Panc1 (cell line): ENCODE measurements at regions not wholly inside any gene's neighbourhood (a gene's known extent, or its start where the extent isn't known, plus 50 kb on each side); places are given as distances from the start of the nearest gene placed in this dataset.

Source experiments
- ATAC-seq: fragments of 200-7000 bp; cut with Tn5 transposase; 2 replicates; pipeline ENCODE4 v1.9.1; 2020; ENCODE audit warnings: mild to moderate bottlenecking, moderate library complexity
- BruUV-seq: library from RNA; stranded (reverse); fragments of 400-500 nt; replicated peaks from 2 replicates; lab custom pipeline; 2021; lab: Mats Ljungman, UMichigan
- CTCF ChIA-PET: fragments of 300-600 bp; sonication (Branson Sonifier 250); formaldehyde crosslinking; loops from one replicate; lab custom pipeline; 2022; ENCODE audit warnings: antibody characterized with exemption; lab: Charles Lee
- POLR2A ChIA-PET: fragments of 300-600 bp; sonication (Branson Sonifier 250); formaldehyde crosslinking; loops from one replicate; lab custom pipeline; 2022; ENCODE audit warnings: antibody characterized with exemption; lab: Charles Lee
- DNase-seq: peaks from one replicate; pipeline ENCODE4 v3.0.0-alpha.2; 2010; ENCODE audit warnings: low read depth, low spot score
- H3K27ac ChIP-seq: 2 replicates; pipeline ENCODE4 v1.5.1; 2011; ENCODE audit warnings: mild to moderate bottlenecking, low read length, inconsistent platforms
- H3K27me3 ChIP-seq: fragments of 200-500 bp; sonication (Bioruptor generic); 2 replicates; pipeline ENCODE4 v1.6.0; 2014; ENCODE audit warnings: low read length, inconsistent platforms; ENCODE audit not compliant: control insufficient read depth, insufficient read depth
- H3K36me3 ChIP-seq: fragments of 200-500 bp; sonication (Bioruptor generic); 2 replicates; pipeline ENCODE4 v1.5.1; 2014; ENCODE audit warnings: inconsistent platforms, mild to moderate bottlenecking, low read length, moderate library complexity; ENCODE audit not compliant: control insufficient read depth, insufficient read depth
- H3K4me1 ChIP-seq: 2 replicates; pipeline ENCODE4 v1.5.1; 2011; ENCODE audit warnings: inconsistent platforms, mild to moderate bottlenecking, low read length, moderate library complexity; ENCODE audit not compliant: control insufficient read depth, insufficient read depth
- H3K4me3 ChIP-seq, 2 experiments: 2 replicates each; pipeline ENCODE4 v1.5.1; 2011 to 2012; ENCODE audit warnings: low read depth in 2 of 2, low read length in 2 of 2, mild to moderate bottlenecking in 2 of 2, inconsistent platforms in 1 of 2, moderate library complexity in 1 of 2
- H3K9me3 ChIP-seq: fragments of 200-500 bp; sonication (Bioruptor generic); 2 replicates; pipeline ENCODE4 v1.5.1; 2014; ENCODE audit warnings: low read depth, mild to moderate bottlenecking, inconsistent platforms, low read length, moderate library complexity; ENCODE audit not compliant: control insufficient read depth, insufficient read depth
- CTCF ChIP-seq: fragments of 450-650 bp; IDR thresholded peaks from 2 replicates; pipeline ENCODE4 v1.5.1; 2017; ENCODE audit warnings: mild to moderate bottlenecking
- POLR2AphosphoS5 ChIP-seq: IDR thresholded peaks from 2 replicates; pipeline ENCODE4 v1.6.1; 2012; ENCODE audit warnings: mild to moderate bottlenecking, low read depth, low read length, moderate library complexity
- SIN3A ChIP-seq: IDR thresholded peaks from 2 replicates; pipeline ENCODE4 v1.6.1; 2012; ENCODE audit warnings: low read depth, mild to moderate bottlenecking, low read length, moderate library complexity, borderline replicate concordance; ENCODE audit not compliant: insufficient read depth
- TCF7L2 ChIP-seq: IDR thresholded peaks from 2 replicates; pipeline ENCODE4 v1.6.1; 2011; ENCODE audit warnings: mild to moderate bottlenecking, low read depth, low read length, inconsistent platforms
- in situ Hi-C: cut with HindIII; loops from 2 replicates; pipeline ENCODE4 v1.10.0; 2016; ENCODE audit warnings: low sequenced_read_pairs, low pct_unique_long_range_greater_than_20kb
- intact Hi-C: fragments of 100-400 bp; cut with micrococcal nuclease; formaldehyde crosslinking; loops from one replicate; pipeline ENCODE4 v1.10.0; 2022; ENCODE audit not compliant: unreplicated experiment
- TF ChIP-seq, protein P1 (sequence below), 2 experiments: IDR thresholded peaks; 2 replicates each; pipeline ENCODE4 v1.6.1; 2011 to 2012; ENCODE audit warnings: low read depth in 2 of 2, control low read depth in 1 of 2, low read length in 1 of 2, mild to moderate bottlenecking in 1 of 2, moderate library complexity in 1 of 2; ENCODE audit not compliant: insufficient read depth in 1 of 2

DNA sequence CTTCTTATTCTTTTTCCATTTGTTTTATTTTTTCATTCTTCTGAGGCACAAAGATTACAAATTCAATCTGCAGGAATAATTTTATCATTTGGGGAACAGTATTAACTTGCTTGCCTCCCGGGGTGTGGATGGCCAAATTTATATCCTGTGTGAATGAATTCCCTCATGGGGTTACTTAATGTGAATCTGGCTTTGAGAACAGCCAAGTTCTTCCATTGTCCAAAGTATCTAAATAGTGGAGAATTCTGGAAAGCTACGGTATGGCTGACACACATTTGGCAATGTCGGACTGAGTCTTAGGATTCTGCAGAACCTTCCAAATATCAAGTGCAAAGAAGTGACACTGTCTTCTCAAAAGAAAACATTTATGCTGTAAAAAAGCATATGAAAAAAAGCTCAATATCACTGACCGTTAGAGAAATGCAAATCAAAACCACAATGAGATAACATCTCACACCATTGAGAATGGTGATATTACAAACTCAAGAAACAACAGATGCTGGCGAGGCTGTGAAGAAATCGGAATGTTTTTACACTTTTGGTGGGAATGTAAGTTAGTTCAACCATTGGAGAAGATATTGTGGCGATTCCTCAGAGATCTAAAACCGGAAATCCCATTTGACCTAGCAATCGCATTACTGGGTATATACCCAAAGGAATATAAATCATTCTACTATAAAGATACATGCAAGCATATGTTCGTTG lies 620.2 kb downstream of the EFNB2 start:
- no peaks in the 10 kb centered on the region for H3K4me1 ChIP-seq
- no peak overlapping the region for H3K4me3 ChIP-seq
- ChIA-PET POLR2A (no interaction called here), CTCF (no interaction called here)
- no peak overlapping the region for H3K27ac ChIP-seq
- TF ChIP-seq TCF7L2 (no peak), POLR2AphosphoS5 (no peak), CTCF (no peak), SIN3A (no peak)
- TF ChIP-seq, protein P1, sequence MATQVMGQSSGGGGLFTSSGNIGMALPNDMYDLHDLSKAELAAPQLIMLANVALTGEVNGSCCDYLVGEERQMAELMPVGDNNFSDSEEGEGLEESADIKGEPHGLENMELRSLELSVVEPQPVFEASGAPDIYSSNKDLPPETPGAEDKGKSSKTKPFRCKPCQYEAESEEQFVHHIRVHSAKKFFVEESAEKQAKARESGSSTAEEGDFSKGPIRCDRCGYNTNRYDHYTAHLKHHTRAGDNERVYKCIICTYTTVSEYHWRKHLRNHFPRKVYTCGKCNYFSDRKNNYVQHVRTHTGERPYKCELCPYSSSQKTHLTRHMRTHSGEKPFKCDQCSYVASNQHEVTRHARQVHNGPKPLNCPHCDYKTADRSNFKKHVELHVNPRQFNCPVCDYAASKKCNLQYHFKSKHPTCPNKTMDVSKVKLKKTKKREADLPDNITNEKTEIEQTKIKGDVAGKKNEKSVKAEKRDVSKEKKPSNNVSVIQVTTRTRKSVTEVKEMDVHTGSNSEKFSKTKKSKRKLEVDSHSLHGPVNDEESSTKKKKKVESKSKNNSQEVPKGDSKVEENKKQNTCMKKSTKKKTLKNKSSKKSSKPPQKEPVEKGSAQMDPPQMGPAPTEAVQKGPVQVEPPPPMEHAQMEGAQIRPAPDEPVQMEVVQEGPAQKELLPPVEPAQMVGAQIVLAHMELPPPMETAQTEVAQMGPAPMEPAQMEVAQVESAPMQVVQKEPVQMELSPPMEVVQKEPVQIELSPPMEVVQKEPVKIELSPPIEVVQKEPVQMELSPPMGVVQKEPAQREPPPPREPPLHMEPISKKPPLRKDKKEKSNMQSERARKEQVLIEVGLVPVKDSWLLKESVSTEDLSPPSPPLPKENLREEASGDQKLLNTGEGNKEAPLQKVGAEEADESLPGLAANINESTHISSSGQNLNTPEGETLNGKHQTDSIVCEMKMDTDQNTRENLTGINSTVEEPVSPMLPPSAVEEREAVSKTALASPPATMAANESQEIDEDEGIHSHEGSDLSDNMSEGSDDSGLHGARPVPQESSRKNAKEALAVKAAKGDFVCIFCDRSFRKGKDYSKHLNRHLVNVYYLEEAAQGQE (IDR thresholded peaks at IDR 0.05; ENCODE audit: insufficient read depth in 1 of 2, low read depth in 2 of 2, low read length in 1 of 2), result no peak
- no peaks in the 10 kb centered on the region for H3K27me3 ChIP-seq
- no TSS peak for BruUV-seq
- intact Hi-C loops (no loop called here), in situ Hi-C loops (no loop called here)
- no peaks in the 10 kb centered on the region for H3K9me3 ChIP-seq
- ATAC-seq (no peak), DNase-seq (no peak)
- H3K36me3 ChIP-seq, result no peaks in the 10 kb centered on the region

DNA sequence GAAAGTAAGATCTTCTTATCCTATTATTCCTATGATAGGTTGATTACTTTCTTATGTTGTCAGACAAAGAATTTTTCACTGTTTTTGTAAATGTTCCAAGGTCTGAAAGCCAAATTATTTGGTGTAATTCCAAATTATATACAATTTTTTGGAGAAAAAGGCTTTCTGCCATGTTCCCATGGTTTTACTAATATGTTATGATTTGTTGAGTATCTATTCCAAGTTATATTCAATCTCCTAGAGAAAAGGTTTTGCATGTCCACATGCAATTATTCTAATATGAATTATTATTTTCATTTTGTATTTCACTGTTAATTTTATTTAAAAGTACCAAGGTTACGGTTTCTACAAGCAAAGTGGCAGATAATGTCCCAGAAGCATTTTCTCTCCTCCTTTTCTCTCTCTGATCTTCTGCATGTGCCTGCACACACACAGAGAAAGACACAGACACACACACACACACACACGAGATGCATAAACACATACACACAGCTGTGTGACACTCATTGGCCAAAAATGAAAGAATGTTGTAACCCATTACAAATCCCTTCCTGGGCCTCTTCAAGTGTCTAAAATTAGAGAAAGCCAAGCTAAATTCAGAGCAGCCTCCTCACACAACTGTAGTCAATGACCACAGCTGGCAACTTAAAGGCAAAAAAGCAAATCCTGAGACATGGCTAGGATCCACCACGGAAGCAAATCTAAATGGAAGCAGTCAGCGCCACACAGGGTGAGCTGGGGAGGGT lies 621.0 kb downstream of the EFNB2 start:
- no peak overlapping the region for H3K4me3 ChIP-seq
- intact Hi-C loops, result no loop called here
- POLR2A ChIA-PET, result no interaction called here

More for the DNA sequence above, 621.0 kb downstream of the EFNB2 start:
- ATAC-seq, result no peak
- no peak for DNase-seq
- Histone ChIP-seq H3K4me1 (no peaks in the 10 kb centered on the region), H3K9me3 (no peaks in the 10 kb centered on the region), H3K36me3 (no peaks in the 10 kb centered on the region), H3K27ac (no peak overlapping the region), H3K27me3 (no peaks in the 10 kb centered on the region)
- in situ Hi-C loops, result no loop called here
- no peak for TF ChIP-seq SIN3A
- TF ChIP-seq POLR2AphosphoS5, result no peak
- no peak for TF ChIP-seq CTCF
- TF ChIP-seq, protein P1 (IDR thresholded peaks at IDR 0.05; ENCODE audit: insufficient read depth in 1 of 2, low read depth in 2 of 2, low read length in 1 of 2), result no peak
- TF ChIP-seq TCF7L2, result no peak
- BruUV-seq, result no TSS peak
- CTCF ChIA-PET, result no interaction called here
